Upper lobe of left lung (tissue), 6 donors: ENCODE measurements at regions not wholly inside any gene's neighbourhood (a gene's known extent, or its start where the extent isn't known, plus 50 kb on each side); places are given as distances from the start of the nearest gene placed in this dataset.
A peak's percentile ranks its signal among the peaks of the same experiment; 100 is the strongest.
"Not testable (repeated sequence)": the region's sequence is repeated elsewhere in the genome, so short reads cannot be mapped to it uniquely, and the experiment has no call there.

Experiments
- ATAC-seq, 2 donors: fragments of 200-7000 bp; cut with Tn5 transposase; one replicate each; pipeline ENCODE4 v1.9.1; 2022; ENCODE audit warnings: mild to moderate bottlenecking in 2 of 2, moderate library complexity in 2 of 2; ENCODE audit not compliant: low FRiP score in 2 of 2
- DNase-seq, 2 donors: peaks; one replicate each; pipeline ENCODE4 v3.0.0-alpha.2; 2019 to 2020
- H3K27ac ChIP-seq, 4 donors: fragments of 200-600 bp; sonication (generic); one replicate each; pipeline ENCODE4 v1.5.1; 2016 to 2019
- H3K27me3 ChIP-seq, 4 donors: fragments of 200-600 bp; sonication (generic); one replicate each; pipeline ENCODE4 v1.5.1; 2017 to 2019
- H3K36me3 ChIP-seq, 4 donors: fragments of 200-600 bp; sonication (generic); one replicate each; pipeline ENCODE4 v1.5.1; 2016 to 2019
- H3K4me1 ChIP-seq, 4 donors: fragments of 200-600 bp; sonication (generic); one replicate each; pipeline ENCODE4 v1.5.1; 2018 to 2019
- H3K4me3 ChIP-seq, 4 donors: fragments of 200-600 bp; sonication (generic); one replicate each; pipeline ENCODE4 v1.5.1; 2017 to 2019; ENCODE audit warnings: mild to moderate bottlenecking in 2 of 4, moderate library complexity in 1 of 4
- H3K9me3 ChIP-seq, 4 donors: fragments of 200-600 bp; sonication (generic); one replicate each; pipeline ENCODE4 v1.5.1; 2018 to 2019
- CTCF ChIP-seq, 6 experiments: fragments of 450-650 bp in 4 of 6; fragments of 200-600 bp in 2 of 6; sonication (generic) in 2 of 6; IDR thresholded peaks; one replicate each; pipeline ENCODE4 v1.5.1; 2016 to 2019; ENCODE audit warnings: antibody characterized with exemption in 6 of 6
- EP300 ChIP-seq, 4 donors: sonication (generic); formaldehyde crosslinking; IDR thresholded peaks; one replicate each; pipeline ENCODE4 v1.5.1; 2017; ENCODE audit warnings: antibody characterized with exemption in 4 of 4, control low read depth in 2 of 4
- POLR2A ChIP-seq, 4 donors: fragments of 450-650 bp; IDR thresholded peaks; one replicate each; pipeline ENCODE4 v1.5.1; 2016 to 2017; ENCODE audit warnings: antibody characterized with exemption in 4 of 4, mild to moderate bottlenecking in 2 of 4
- POLR2AphosphoS5 ChIP-seq, 2 donors: sonication (generic); formaldehyde crosslinking; IDR thresholded peaks; one replicate each; pipeline ENCODE4 v1.5.1; 2017; ENCODE audit warnings: antibody characterized with exemption in 2 of 2
- WGBS, 2 donors: methylation state at CpG; one replicate each; pipeline ENCODE4 v1.1.5; 2017 to 2018; 5-methylcytosine and 5-hydroxymethylcytosine counted together
- donor health status: DM: no; HTN: no; CAD: no; lungs with moderate emphysema.
- donor health status: DM: no; HTN: yes; CAD: no; lungs with severe emphysema.

GRCh38 chr21:9738527-9738926, 782.9 kb upstream of the TPTE start:
- Histone ChIP-seq H3K27ac (no peak overlapping the region), H3K36me3 (no peaks in the 10 kb centered on the region), H3K4me3 (no peak overlapping the region), H3K9me3 (peaks cover 3 to 25% (median 20%) of the 10 kb centered on the region in 4 donors), H3K4me1 (no peaks in the 10 kb centered on the region), H3K27me3 (no peaks in the 10 kb centered on the region)
- ATAC-seq (peak; percentile 18 to 56), DNase-seq (no peak)
- WGBS, 2 donors: 43 to 46% methylated on average over 2 of the region's 2 CpGs
- TF ChIP-seq POLR2AphosphoS5 (IDR thresholded peaks at IDR 0.05) (no peak), POLR2A (IDR thresholded peaks at IDR 0.05) (no peak), EP300 (IDR thresholded peaks at IDR 0.05) (no peak), CTCF (IDR thresholded peaks at IDR 0.05) (no peak)

- Histone ChIP-seq H3K4me1 (no peaks in the 10 kb centered on the region), H3K27me3 (no peaks in the 10 kb centered on the region), H3K4me3 (no peak overlapping the region), H3K9me3 (peaks cover 0 to 31% (median 17%) of the 10 kb centered on the region in 4 donors), H3K36me3 (no peaks in the 10 kb centered on the region), H3K27ac (no peak overlapping the region)
- TF ChIP-seq POLR2A (IDR thresholded peaks at IDR 0.05) (no peak), CTCF (IDR thresholded peaks at IDR 0.05) (no peak), EP300 (IDR thresholded peaks at IDR 0.05) (no peak), POLR2AphosphoS5 (IDR thresholded peaks at IDR 0.05) (no peak)
- DNase-seq (peak in 1 of 2 donors; percentile 24), ATAC-seq (peak in 1 of 2 donors; percentile 2)
- WGBS, 2 donors: 55 to 56% methylated on average over 3 of the region's 3 CpGs
These were observed 782.1 kb upstream of the TPTE start for GRCh38 chr21:9739240-9739639.

- peaks cover 0 to 28% (median 15%) of the 10 kb centered on the region in 4 donors for H3K9me3 ChIP-seq
- DNase-seq, H3K36me3 ChIP-seq, H3K4me1 ChIP-seq, H3K27me3 ChIP-seq, H3K27ac ChIP-seq, H3K4me3 ChIP-seq: not testable (repeated sequence)
- peak in 1 of 2 donors; percentile 4 for ATAC-seq
- WGBS, 2 donors: 62 to 74% methylated on average over 8 of the region's 8 CpGs
These were observed 781.0 kb upstream of the TPTE start for GRCh38 chr21:9740177-9740941.

- not testable (repeated sequence) for DNase-seq, H3K27me3 ChIP-seq, ATAC-seq, H3K36me3 ChIP-seq, H3K4me1 ChIP-seq, H3K4me3 ChIP-seq, H3K27ac ChIP-seq
- 65 to 68% methylated on average over 8 of the region's 8 CpGs for WGBS, 2 donors
- H3K9me3 ChIP-seq: peaks cover 0 to 20% (median 9%) of the 10 kb centered on the region in 4 donors
These were observed 780.2 kb upstream of the TPTE start for GRCh38 chr21:9740991-9741742.

- H3K4me1 ChIP-seq, ATAC-seq, H3K9me3 ChIP-seq, H3K36me3 ChIP-seq, H3K27me3 ChIP-seq, H3K27ac ChIP-seq, H3K4me3 ChIP-seq: not testable (repeated sequence)
- 85% methylated on average over 10 of the region's 10 CpGs for WGBS, 2 donors
- DNase-seq: peak in 1 of 2 donors; percentile 61
These were observed 777.8 kb upstream of the TPTE start for GRCh38 chr21:9743566-9743965.

- DNase-seq, H3K4me3 ChIP-seq, H3K9me3 ChIP-seq, H3K4me1 ChIP-seq, H3K27me3 ChIP-seq, H3K36me3 ChIP-seq, H3K27ac ChIP-seq: not testable (repeated sequence)
- 38 to 41% methylated on average over 4 of the region's 4 CpGs for WGBS, 2 donors
- peak; percentile 3 to 32 for ATAC-seq
These were observed 777.2 kb upstream of the TPTE start for GRCh38 chr21:9744166-9744565.

- H3K4me3 ChIP-seq, H3K9me3 ChIP-seq, DNase-seq, H3K27ac ChIP-seq, H3K36me3 ChIP-seq, H3K4me1 ChIP-seq, H3K27me3 ChIP-seq: not testable (repeated sequence)
- WGBS, 2 donors: 70 to 73% methylated on average over 4 of the region's 4 CpGs
- peak in 1 of 2 donors; percentile 4 for ATAC-seq
These were observed 776.8 kb upstream of the TPTE start for GRCh38 chr21:9744593-9744992.

- not testable (repeated sequence) for H3K4me1 ChIP-seq, H3K27ac ChIP-seq, H3K36me3 ChIP-seq, H3K27me3 ChIP-seq, DNase-seq, ATAC-seq, H3K4me3 ChIP-seq
- 44 to 49% methylated on average over 9 of the region's 9 CpGs for WGBS, 2 donors
- peaks cover 0 to 12% (median 2%) of the 10 kb centered on the region in 4 donors for H3K9me3 ChIP-seq
These were observed 775.8 kb upstream of the TPTE start for GRCh38 chr21:9745457-9746108.

GRCh38 chr21:9746311-9746710, 775.1 kb upstream of the TPTE start:
- H3K27me3 ChIP-seq, DNase-seq, ATAC-seq, H3K4me1 ChIP-seq, H3K4me3 ChIP-seq, H3K27ac ChIP-seq, H3K36me3 ChIP-seq: not testable (repeated sequence)
- 41% methylated on average over 2 of the region's 2 CpGs for WGBS, 2 donors
- peaks cover 0 to 19% (median 2%) of the 10 kb centered on the region in 4 donors for H3K9me3 ChIP-seq
